Stimulated activated CD8-positive, alpha-beta memory T cell treated with anti-CD3 and anti-CD28 coated beads, Interleukin-12 subunit alpha, Interleukin-12 subunit beta, amount 100 ng/mL, for 24 hours (primary cell): ENCODE measurements at regions not wholly inside any gene's neighbourhood (a gene's known extent, or its start where the extent isn't known, plus 50 kb on each side); places are given as distances from the start of the nearest gene placed in this dataset.

Source experiments
- DNase-seq: peaks from one replicate; pipeline ENCODE4 v3.0.0-alpha.2; 2020; ENCODE audit errors: extremely low read depth

- DNase-seq = no peak
These were observed 324.6 kb downstream of the DYSF start for GRCh38 chr2:71777946-71778345.

- no peak for DNase-seq
These were observed 322.9 kb downstream of the DYSF start for GRCh38 chr2:71776227-71776626.

- DNase-seq = no peak
These were observed 319.9 kb downstream of the DYSF start for GRCh38 chr2:71773218-71773617.

- no peak for DNase-seq
These were observed 319.3 kb downstream of the DYSF start for GRCh38 chr2:71772510-71773172.

GRCh38 chr2:71767663-71768062 is 314.3 kb downstream of the DYSF start:
- no peak for DNase-seq

GRCh38 chr2:71759060-71759459 is 305.7 kb downstream of the DYSF start:
- DNase-seq = no peak

GRCh38 chr2:71757351-71757750 is 304.0 kb downstream of the DYSF start:
- DNase-seq = no peak

GRCh38 chr2:71756280-71756906 is 303.0 kb downstream of the DYSF start:
- DNase-seq = no peak

GRCh38 chr2:71751590-71751989 is 298.2 kb downstream of the DYSF start:
- no peak for DNase-seq

GRCh38 chr2:71749671-71750101 is 296.3 kb downstream of the DYSF start:
- DNase-seq = no peak

- DNase-seq = no peak
These were observed 294.9 kb downstream of the DYSF start for GRCh38 chr2:71748227-71748626.

GRCh38 chr2:71747559-71747958 is 294.2 kb downstream of the DYSF start:
- no peak for DNase-seq

GRCh38 chr2:71746946-71747501 is 293.7 kb downstream of the DYSF start:
- DNase-seq = no peak

GRCh38 chr2:71744781-71745180 is 291.4 kb downstream of the DYSF start:
- no peak for DNase-seq

GRCh38 chr2:71743995-71744675 is 290.8 kb downstream of the DYSF start:
- no peak for DNase-seq

- no peak for DNase-seq
These were observed 289.7 kb downstream of the DYSF start for GRCh38 chr2:71742953-71743601.

- no peak for DNase-seq
These were observed 283.6 kb downstream of the DYSF start for GRCh38 chr2:71736986-71737385.

GRCh38 chr2:71736091-71736861 is 282.9 kb downstream of the DYSF start:
- DNase-seq = no peak
